A172 (cell line): ENCODE measurements at regions not wholly inside any gene's neighbourhood (a gene's known extent, or its start where the extent isn't known, plus 50 kb on each side); places are given as distances from the start of the nearest gene placed in this dataset.
"Not testable (repeated sequence)": the region's sequence is repeated elsewhere in the genome, so short reads cannot be mapped to it uniquely, and the experiment has no call there.

Experiments used
- DNase-seq: peaks from one replicate; pipeline ENCODE4 v3.0.0-alpha.2; 2015; ENCODE audit warnings: low spot score

- no peak for DNase-seq
Observed at GRCh38 chr6:19976411-19977129, 139.4 kb downstream of the ID4 start.

- no peak for DNase-seq
Observed at GRCh38 chr6:19979059-19979458, 141.9 kb downstream of the ID4 start.

- no peak for DNase-seq
Observed at GRCh38 chr6:19979986-19980385, 142.8 kb downstream of the ID4 start.

- no peak for DNase-seq
Observed at GRCh38 chr6:19983374-19983773, 146.2 kb downstream of the ID4 start.

- no peak for DNase-seq
Observed at GRCh38 chr6:19986691-19987438, 149.7 kb downstream of the ID4 start.

GRCh38 chr6:19988555-19988954, 151.4 kb downstream of the ID4 start:
- DNase-seq: peak; percentile 24

GRCh38 chr6:19991176-19991575, 154.0 kb downstream of the ID4 start:
- no peak for DNase-seq

GRCh38 chr6:19994909-19995308, 157.7 kb downstream of the ID4 start:
- no peak for DNase-seq

GRCh38 chr6:19995575-19996257, 158.5 kb downstream of the ID4 start:
- DNase-seq: no peak

GRCh38 chr6:19997104-19997503, 159.9 kb downstream of the ID4 start:
- no peak for DNase-seq

- no peak for DNase-seq
Observed at GRCh38 chr6:19998541-19998940, 161.4 kb downstream of the ID4 start.

GRCh38 chr6:19999319-20000191, 162.4 kb downstream of the ID4 start:
- DNase-seq: peak; percentile 53

GRCh38 chr6:20001286-20001685, 164.1 kb downstream of the ID4 start:
- DNase-seq: no peak

GRCh38 chr6:20006037-20006436, 168.9 kb downstream of the ID4 start:
- DNase-seq: no peak

GRCh38 chr6:20008131-20008530, 171.0 kb downstream of the ID4 start:
- DNase-seq: no peak

- no peak for DNase-seq
Observed at GRCh38 chr6:20013066-20013861, 176.1 kb downstream of the ID4 start.

- DNase-seq: no peak
Observed at GRCh38 chr6:20014508-20014907, 177.3 kb downstream of the ID4 start.

GRCh38 chr6:20020526-20020925, 183.4 kb downstream of the ID4 start:
- no peak for DNase-seq

GRCh38 chr6:20021795-20022194, 184.6 kb downstream of the ID4 start:
- DNase-seq: no peak

GRCh38 chr6:20023549-20024315, 186.6 kb downstream of the ID4 start:
- not testable (repeated sequence) for DNase-seq
